ENCODE measurements at regions not wholly inside any gene's neighbourhood (a gene's known extent, or its start where the extent isn't known, plus 50 kb on each side); places are given as distances from the start of the nearest gene placed in this dataset.

GRCh38 chr6:62479697-62480220 lies 193.7 kb upstream of the KHDRBS2 start:
- no peak for DNase-seq

- no peak for DNase-seq
These were observed 188.8 kb upstream of the KHDRBS2 start for GRCh38 chr6:62474793-62475192.

- DNase-seq: no peak
These were observed 180.6 kb upstream of the KHDRBS2 start for GRCh38 chr6:62466607-62467006.

- no peak for DNase-seq
These were observed 179.2 kb upstream of the KHDRBS2 start for GRCh38 chr6:62465206-62465605.

DNA sequence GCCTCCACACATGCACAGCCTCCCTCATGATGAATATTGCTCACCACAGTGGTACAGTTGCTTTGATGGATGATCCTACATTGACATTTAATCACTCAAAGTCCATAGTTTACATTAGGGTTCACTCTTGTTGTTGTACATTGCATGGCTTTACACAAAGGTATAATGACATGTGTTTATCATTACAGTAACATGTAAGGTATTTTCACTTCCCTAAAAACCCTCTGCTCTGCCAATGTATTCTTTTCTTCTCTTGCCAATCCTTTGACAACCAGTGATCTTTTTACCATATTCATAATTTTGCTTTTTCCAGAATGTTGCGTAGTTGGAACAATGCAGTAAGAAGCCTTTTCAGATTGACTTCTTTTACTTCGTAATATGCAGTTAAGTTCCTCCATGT lies 166.6 kb upstream of the KHDRBS2 start:
- DNase-seq: no peak

GRCh38 chr6:62446647-62447316 lies 160.8 kb upstream of the KHDRBS2 start:
- no peak for DNase-seq

DNA sequence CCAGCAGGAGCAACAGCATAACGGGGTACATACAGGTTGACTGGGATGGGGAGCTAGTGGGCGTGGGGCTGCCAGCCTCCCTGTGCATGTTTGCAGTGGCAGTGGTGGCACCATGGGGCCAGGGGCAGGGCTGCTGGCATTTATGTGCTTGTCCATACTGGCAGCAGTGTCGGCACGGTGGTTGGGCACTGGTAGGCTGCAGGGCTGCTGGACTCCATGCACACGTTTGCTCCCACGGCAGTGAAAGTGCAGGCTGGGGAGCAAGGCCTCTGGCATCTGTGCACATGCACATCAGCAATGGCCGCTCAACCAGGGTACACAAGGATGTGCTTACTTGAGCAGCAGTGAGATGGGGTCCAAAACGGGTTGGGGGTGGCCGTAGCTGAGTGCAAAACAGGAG lies 159.5 kb upstream of the KHDRBS2 start:
- DNase-seq: no peak

DNA sequence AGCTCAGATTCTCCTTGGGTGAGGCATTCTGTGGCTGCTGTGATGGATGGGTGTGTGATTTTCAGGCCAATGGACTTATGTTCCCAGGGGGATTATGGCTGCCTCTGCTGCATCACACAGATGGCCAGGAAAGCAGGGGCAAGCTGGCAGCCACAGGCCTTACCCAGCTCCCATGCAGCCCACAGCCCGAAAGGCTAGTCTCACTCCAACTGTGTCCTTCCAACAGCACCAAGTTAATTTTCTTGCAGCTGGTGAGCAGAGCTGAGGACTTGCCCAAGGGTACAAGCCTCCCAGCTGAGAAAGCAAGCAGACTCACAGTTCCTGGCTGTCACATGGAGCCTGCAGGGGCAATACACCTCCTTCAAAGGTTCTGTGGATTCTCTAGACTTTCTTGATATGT lies 155.2 kb upstream of the KHDRBS2 start:
- no peak for DNase-seq

- DNase-seq: no peak
These were observed 143.8 kb upstream of the KHDRBS2 start for GRCh38 chr6:62429781-62430180.

GRCh38 chr6:62400521-62401259 lies 114.7 kb upstream of the KHDRBS2 start:
- DNase-seq: no peak

GRCh38 chr6:62393608-62394007 lies 107.6 kb upstream of the KHDRBS2 start:
- no peak for DNase-seq

DNA sequence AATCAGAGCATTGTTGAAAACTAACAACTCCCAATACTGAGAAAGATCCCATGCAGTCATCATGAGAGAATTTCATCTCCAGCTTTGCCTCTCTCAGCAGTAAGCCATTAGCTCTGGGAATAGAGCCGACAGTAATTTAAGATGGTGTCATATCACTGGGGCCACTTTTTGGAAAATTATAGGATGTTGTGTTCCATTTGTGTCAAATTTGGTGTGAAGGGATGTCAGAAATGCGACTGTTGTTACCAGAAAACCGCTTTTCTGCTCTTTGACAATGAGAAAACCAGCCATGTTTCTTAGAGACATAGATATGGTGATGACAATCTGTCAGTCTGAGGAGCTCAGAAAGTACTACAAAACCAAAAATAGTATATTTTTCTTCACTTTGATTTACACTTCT lies 106.3 kb upstream of the KHDRBS2 start:
- DNase-seq: no peak

DNA sequence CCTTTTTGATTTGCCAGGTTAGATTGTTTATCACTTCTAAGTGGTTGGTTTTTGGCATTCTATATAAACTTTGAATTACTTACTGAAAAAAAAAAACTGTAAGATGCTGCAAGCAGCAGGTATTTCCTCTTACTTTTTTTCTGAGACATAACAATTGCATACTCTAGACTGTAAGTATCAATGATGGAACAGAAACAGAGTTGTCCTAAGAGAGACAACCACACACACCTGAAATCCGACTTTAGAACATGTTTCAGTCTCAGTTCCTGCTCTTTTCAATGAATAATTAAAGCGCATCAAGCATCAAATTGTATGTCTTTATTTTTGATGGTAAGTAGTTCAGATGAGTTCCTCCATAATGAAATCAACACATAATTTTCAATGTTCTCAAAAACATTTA lies 105.3 kb upstream of the KHDRBS2 start:
- DNase-seq: no peak

DNA sequence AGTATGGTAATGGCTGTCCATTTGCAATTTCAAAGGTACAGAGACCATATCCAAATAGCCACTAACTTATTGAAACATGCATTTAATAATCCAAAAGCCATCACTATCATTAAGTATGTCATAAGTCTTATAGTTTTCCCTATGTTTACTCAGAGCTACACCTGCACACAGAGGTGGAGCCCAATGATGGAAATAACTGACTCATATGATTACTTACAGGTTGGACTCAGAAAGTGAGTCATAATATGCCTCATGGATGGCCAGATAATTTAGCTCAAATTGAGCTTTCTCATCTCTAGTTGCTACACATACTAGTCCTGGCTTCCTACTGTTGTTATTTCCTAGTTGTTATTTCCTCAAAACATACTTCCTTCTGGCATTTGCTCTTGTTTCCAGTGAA lies 104.4 kb upstream of the KHDRBS2 start:
- DNase-seq: no peak

GRCh38 chr6:62371453-62372210 lies 85.6 kb upstream of the KHDRBS2 start:
- no peak for DNase-seq

GRCh38 chr6:62367601-62368000 lies 81.6 kb upstream of the KHDRBS2 start:
- DNase-seq: no peak

- no peak for DNase-seq
These were observed 76.1 kb upstream of the KHDRBS2 start for GRCh38 chr6:62362097-62362496.

- DNase-seq: no peak
These were observed 71.8 kb upstream of the KHDRBS2 start for GRCh38 chr6:62357835-62358234.

GRCh38 chr6:62354261-62354660 lies 68.2 kb upstream of the KHDRBS2 start:
- no peak for DNase-seq

- no peak for DNase-seq
These were observed 60.1 kb upstream of the KHDRBS2 start for GRCh38 chr6:62345962-62346689.

- no peak for DNase-seq
These were observed 59.4 kb upstream of the KHDRBS2 start for GRCh38 chr6:62345446-62345845.

DNA sequence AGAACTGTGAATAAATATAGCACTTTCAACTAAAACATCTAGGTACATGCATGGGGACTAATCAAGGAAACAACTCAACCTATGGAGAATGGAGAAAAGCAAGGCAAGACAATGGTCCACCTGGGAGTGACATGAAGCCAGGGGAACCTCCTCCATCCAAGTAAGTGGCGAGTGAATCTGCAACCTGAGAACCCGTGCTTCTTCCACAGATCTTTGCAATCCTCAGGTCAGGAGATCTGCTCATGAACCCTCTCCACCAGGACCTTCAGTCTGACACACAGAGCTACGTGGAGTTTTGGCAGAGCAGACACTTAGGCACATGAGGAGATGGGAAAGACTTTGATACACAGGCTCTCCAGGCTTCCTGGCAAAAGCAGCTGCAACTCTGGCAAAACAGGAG lies 58.8 kb upstream of the KHDRBS2 start:
- no peak for DNase-seq

Data from hypothalamus (tissue), 51 donors.